GM12891 (cell line): ENCODE measurements at regions not wholly inside any gene's neighbourhood (a gene's known extent, or its start where the extent isn't known, plus 50 kb on each side); places are given as distances from the start of the nearest gene placed in this dataset.

ENCODE experiments used
- POLR2A ChIP-seq: IDR thresholded peaks from 2 replicates; pipeline ENCODE4 v1.6.1; 2011; ENCODE audit warnings: low read depth, low read length, control low read depth
- POLR2AphosphoS5 ChIP-seq: IDR thresholded peaks from 2 replicates; pipeline ENCODE4 v1.6.1; 2011; ENCODE audit warnings: low read depth, low read length, control low read depth
- SPI1 ChIP-seq: IDR thresholded peaks from 2 replicates; pipeline ENCODE4 v1.6.1; 2011; ENCODE audit warnings: low read depth, low read length, control low read depth
- TAF1 ChIP-seq: IDR thresholded peaks from 2 replicates; pipeline ENCODE4 v1.6.1; 2011; ENCODE audit warnings: low read depth, low read length, control low read depth

GRCh38 chr13:97112446-97113152 is 109.5 kb upstream of the MBNL2 start:
- TF ChIP-seq POLR2A (no peak), POLR2AphosphoS5 (no peak), TAF1 (no peak), SPI1 (no peak)
